HG02610 (cell line): ENCODE measurements at regions not wholly inside any gene's neighbourhood (a gene's known extent, or its start where the extent isn't known, plus 50 kb on each side); places are given as distances from the start of the nearest gene placed in this dataset.
"Not testable (repeated sequence)": the region's sequence is repeated elsewhere in the genome, so short reads cannot be mapped to it uniquely, and the experiment has no call there.

Experiments
- ATAC-seq: cut with Tn5 transposase; IDR thresholded peaks from one replicate; pipeline ENCODE4 v1.9.1; 2021; ENCODE audit warnings: mild to moderate bottlenecking, moderate library complexity; ENCODE audit not compliant: unreplicated experiment

DNA sequence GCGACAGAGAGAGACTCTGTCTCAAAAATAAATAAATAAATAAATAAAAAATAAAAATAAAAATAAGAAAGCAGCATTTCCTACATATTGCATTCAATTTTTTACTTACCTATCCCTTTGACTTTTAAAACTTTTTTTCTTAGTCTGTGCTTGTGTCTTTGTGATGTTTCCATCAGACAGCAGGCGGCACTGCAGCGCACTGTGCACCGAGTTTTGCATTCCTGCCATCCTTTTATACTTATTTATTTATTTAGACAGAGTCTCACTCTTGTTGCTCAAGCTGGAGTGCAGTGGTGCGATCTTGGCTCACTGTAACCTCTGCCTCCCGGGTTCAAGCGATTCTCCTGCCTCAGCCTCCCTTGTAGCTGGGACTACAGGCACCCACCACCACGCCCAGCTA is 203.9 kb downstream of the SPATA31A1 start:
- ATAC-seq, result not testable (repeated sequence)

DNA sequence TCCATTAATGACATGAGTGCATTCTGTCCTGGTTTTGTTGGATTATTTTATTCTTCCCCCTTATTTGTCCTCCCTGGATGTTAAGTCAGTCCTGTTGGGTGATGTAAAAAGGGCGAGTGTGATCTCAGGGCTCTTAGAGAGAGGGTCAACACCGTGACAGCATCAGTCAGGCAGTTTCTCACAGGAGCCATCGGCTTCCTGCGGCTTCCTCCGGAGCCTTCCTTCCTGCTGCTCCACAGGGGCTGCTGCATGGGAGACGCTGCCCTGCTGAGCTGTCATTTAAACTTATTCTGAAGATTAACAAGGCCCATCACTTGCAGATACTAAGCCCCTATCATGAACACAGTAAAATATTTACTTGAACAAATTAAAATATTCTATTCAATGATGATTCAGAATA is 211.3 kb downstream of the SPATA31A1 start:
- not testable (repeated sequence) for ATAC-seq

DNA sequence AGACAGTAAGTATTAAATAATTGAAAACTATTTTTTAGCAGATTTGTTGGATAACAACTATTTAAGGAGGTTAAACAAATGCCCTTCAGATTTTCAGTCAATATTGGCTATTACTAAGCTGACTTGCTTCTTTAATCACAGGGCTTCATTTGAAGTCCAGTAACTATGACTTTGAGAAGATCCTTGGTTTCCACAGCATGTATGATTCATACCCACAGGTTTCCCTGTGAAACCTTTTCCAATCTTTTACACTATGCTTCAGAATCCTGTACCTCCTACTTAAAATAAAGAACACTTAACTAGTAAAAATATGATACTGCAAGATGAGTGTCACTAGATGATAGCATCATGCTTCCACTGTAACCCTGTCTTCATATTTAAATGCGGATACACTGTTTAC is 211.9 kb downstream of the SPATA31A1 start:
- ATAC-seq, result not testable (repeated sequence)

- ATAC-seq, result not testable (repeated sequence)
These were observed 213.4 kb downstream of the SPATA31A1 start for GRCh38 chr9:39568900-39569299.

GRCh38 chr9:39573024-39574022 is 217.9 kb downstream of the SPATA31A1 start:
- ATAC-seq, result not testable (repeated sequence)

DNA sequence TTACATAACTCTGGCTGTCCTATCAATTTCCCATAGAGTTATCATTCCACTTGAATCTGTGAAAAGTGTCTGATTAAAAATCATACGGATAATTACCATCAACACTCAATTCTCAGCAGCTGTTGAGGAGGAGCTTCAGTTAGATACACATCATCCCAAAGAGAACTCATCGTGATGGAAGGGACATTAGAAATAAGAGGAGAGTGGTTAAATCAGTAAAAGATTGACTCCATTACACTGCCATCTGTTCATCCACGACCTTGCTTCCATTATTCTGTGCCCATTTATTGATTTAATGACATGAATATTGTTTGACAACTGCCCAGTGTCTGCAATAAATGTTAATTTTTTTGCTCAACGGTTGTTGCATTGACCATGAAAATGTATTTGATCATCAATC is 223.5 kb downstream of the SPATA31A1 start:
- not testable (repeated sequence) for ATAC-seq

DNA sequence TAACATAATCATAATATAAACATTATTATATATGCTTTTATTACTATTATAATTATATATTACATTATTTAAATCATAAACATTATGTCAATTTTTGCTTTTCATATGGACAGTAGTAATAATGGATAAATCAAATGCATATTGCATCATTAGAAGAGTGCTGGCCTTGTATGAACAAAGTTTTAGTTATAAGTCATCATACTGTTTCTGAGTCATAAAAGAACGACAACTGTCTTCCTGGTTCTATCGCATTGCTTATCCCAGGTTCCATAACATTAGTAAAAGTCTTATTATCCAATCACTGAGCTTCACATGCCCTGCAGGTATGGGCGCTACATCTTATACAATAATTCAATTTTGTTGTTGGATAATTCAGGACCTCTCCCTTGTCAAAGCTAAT is 225.8 kb downstream of the SPATA31A1 start:
- ATAC-seq, result not testable (repeated sequence)

- ATAC-seq, result not testable (repeated sequence)
These were observed 227.4 kb downstream of the SPATA31A1 start for GRCh38 chr9:39582677-39583412.

DNA sequence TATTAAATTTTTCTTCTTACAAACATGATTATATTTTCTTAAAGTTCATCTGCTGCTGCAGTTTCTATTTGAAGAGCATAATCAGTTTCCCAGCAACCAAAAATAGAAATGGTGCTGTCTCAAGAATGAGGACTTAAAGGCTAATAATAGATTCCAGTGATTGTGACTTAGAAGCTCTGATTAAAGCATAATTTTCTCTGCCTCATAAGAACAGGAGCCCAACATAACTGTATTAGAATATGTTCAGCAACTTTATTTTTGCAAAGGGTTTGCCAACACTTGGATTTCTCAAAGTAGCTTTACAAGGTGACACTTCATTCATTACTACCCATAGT is 227.9 kb downstream of the SPATA31A1 start:
- not testable (repeated sequence) for ATAC-seq

- not testable (repeated sequence) for ATAC-seq
These were observed 229.8 kb downstream of the SPATA31A1 start for GRCh38 chr9:39585233-39585632.

DNA sequence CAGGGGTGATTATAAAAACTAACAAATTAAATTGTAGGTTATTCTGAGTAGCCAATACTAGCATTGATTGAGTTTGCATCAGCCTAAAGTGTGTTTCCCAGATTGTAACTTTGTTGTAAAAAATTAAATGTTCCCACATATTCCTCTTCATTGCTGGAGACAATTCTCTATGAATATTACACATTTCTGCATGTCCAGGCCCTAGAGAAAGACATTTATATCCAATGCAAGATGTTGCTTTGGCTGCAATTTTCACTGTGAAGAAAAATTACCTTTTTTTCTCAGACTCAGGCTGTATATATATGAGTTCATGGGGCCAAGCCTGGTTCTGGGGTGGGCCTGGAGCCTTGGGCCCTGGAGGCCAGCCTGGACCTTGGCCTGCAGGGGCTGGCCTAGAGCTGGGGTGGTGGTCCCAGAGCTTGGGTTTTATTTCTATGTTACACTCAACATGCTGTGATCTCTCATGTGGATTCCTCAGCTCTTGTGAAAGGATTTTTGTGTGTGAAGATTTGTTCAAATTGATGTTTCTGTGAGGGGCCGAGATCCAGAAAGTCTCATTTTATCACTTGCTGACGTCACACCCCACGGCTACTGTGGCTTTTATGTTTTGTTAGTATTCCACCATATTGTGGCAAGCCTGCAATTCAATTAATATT is 232.5 kb downstream of the SPATA31A1 start:
- ATAC-seq, result no peak

- no peak for ATAC-seq
These were observed 233.2 kb downstream of the SPATA31A1 start for GRCh38 chr9:39588500-39589137.

DNA sequence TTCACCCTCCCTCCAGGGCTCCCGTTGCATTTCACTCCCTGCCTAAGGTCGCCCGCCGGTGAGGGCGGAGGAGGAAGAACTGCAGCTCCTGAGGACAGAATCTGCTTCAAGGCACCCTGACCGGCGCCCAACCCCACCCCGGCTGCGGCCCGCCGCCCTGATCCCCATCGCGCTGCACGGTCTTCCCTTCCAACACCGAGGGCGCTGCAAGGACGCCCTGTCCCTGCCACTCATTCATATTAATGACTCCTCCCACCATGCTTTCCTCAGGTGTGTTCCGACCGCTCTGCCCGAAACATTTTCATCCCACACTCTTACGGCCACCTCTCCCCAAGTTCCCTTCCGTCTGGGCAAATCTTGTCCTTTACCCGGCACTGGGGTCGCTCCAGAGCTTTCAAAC is 248.6 kb downstream of the SPATA31A1 start:
- ATAC-seq, result not testable (repeated sequence)

DNA sequence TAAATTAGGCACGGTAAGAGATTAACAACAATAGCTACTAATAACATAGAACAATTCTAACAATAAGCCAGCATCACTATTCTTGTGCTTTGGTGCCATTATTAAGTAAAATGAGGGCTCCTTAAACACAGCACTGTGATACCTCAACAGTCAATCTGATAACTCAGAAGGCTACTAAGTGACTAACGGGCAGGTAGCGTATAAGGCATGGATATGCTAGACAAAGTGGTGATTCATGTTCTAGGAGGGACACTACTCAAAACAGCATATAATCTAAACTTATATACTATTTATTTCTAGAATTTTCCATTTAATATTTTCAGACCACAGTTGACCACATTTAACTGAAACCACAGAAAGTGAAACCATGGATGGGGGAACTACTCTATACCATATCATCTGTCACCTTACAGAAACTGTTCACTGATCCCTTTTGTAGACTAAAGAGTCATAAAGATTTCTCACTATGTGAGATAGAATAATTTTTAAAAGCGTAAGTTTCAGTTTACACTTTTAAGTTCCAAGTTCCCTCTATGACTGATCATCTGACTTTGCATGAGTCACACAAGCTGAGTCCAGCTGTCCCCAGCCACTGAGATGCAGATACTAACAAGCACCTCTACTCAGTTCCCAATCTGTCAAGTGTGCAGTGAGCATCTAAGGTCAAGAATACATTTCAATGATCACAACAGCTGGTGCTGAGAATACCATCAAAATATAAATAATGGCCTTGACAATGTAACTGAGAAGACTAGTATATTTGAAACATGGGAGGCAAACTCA is 256.2 kb downstream of the SPATA31A1 start:
- ATAC-seq, result peak; percentile 95

DNA sequence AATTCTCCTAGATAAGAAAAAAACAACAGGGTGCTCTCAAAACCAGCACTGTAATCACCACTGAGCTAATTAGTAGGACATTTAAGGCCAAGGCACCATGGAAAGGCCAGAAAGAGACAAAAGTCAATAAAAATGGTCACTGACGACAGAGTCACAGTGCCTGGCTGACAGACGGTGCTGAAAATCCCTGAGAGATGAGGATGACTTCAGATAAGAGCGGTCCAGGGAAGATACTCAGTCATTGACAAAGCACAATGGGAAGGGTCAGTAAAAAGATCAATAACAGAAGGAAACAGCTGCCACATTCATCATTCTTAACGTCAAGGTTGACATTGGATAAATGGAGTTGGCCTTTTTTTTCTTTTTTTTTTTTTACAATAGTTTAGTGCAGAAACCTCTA is 261.0 kb downstream of the SPATA31A1 start:
- not testable (repeated sequence) for ATAC-seq

GRCh38 chr9:39624048-39624447 is 268.6 kb downstream of the SPATA31A1 start:
- not testable (repeated sequence) for ATAC-seq

GRCh38 chr9:39632071-39632470 is 276.6 kb downstream of the SPATA31A1 start:
- not testable (repeated sequence) for ATAC-seq

- ATAC-seq, result not testable (repeated sequence)
These were observed 293.6 kb downstream of the SPATA31A1 start for GRCh38 chr9:39649029-39649428.

GRCh38 chr9:39656960-39657603 is 301.6 kb downstream of the SPATA31A1 start:
- ATAC-seq, result peak; percentile 80
